Testis (tissue), 2 donors: ENCODE measurements at regions not wholly inside any gene's neighbourhood (a gene's known extent, or its start where the extent isn't known, plus 50 kb on each side); places are given as distances from the start of the nearest gene placed in this dataset.

Experiments
- DNase-seq: peaks from one replicate; pipeline ENCODE4 v3.0.0-alpha.2; 2019
- H3K27ac ChIP-seq, 2 donors: fragments of 200-600 bp; sonication (generic); one replicate each; pipeline ENCODE4 v1.5.1; 2019
- H3K27me3 ChIP-seq: fragments of 200-600 bp; sonication (generic); one replicate; pipeline ENCODE4 v1.5.1; 2019
- H3K36me3 ChIP-seq: fragments of 200-600 bp; sonication (generic); one replicate; pipeline ENCODE4 v1.5.1; 2017; ENCODE audit warnings: low read depth; ENCODE audit errors: missing control alignments
- H3K4me1 ChIP-seq: fragments of 200-600 bp; sonication (generic); one replicate; pipeline ENCODE4 v1.5.1; 2019
- H3K4me3 ChIP-seq, 2 donors: fragments of 200-600 bp; sonication (generic); one replicate each; pipeline ENCODE4 v1.5.1; 2017 to 2019
- H3K9me3 ChIP-seq: fragments of 200-600 bp; sonication (generic); one replicate; pipeline ENCODE4 v1.5.1; 2017
- POLR2A ChIP-seq: fragments of 450-650 bp; IDR thresholded peaks from one replicate; pipeline ENCODE4 v1.6.1; 2017; ENCODE audit warnings: antibody characterized with exemption, mild to moderate bottlenecking, moderate library complexity
- WGBS, 2 donors: methylation state at CpG; one replicate each; pipeline ENCODE4 v1.1.5; 2018; 5-methylcytosine and 5-hydroxymethylcytosine counted together
- intact Hi-C: fragments of 100-400 bp; cut with DNase I; formaldehyde crosslinking; loops from one replicate; pipeline ENCODE4 v1.15.1; 2023; ENCODE audit warnings: low total_unique reads
- TF ChIP-seq, protein P1 (sequence below), 3 experiments: fragments of 450-650 bp in 2 of 3; fragments of 200-600 bp in 1 of 3; sonication (generic) in 1 of 3; IDR thresholded peaks; one replicate each; pipeline ENCODE4 v1.5.1; 2016 to 2019; ENCODE audit warnings: antibody characterized with exemption in 3 of 3, mild to moderate bottlenecking in 2 of 3, moderate library complexity in 1 of 3

DNA sequence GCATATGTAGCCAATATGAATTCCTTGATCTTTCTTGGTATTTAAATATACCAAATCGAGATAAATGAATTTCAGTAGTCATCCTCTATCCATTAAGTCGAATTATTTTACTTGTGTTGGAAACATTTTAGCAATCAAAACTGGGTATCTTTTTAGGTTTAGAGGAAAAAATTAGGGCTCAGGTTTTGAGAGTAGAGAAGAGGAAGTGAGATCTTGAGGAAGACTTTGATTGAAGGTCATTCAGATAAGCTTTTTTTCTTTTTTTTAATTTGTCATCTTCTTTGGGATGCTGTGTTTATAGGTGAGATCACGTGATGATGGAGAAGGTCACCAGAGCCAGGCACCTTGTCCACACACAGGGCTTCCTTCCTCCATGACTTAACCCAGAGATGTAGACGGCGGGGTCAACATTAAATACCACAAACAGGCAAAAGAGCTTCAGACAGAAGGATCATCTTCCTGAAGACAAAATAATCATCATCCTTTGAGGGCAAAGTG, 750.1 kb downstream of the RNF144A start:
- H3K4me3 ChIP-seq: no peak overlapping the region
- no peak for DNase-seq
- no peaks in the 10 kb centered on the region for H3K27me3 ChIP-seq
- H3K27ac ChIP-seq: no peak overlapping the region
- intact Hi-C loops: no loop called here
- no peak for TF ChIP-seq POLR2A
- TF ChIP-seq, protein P1, sequence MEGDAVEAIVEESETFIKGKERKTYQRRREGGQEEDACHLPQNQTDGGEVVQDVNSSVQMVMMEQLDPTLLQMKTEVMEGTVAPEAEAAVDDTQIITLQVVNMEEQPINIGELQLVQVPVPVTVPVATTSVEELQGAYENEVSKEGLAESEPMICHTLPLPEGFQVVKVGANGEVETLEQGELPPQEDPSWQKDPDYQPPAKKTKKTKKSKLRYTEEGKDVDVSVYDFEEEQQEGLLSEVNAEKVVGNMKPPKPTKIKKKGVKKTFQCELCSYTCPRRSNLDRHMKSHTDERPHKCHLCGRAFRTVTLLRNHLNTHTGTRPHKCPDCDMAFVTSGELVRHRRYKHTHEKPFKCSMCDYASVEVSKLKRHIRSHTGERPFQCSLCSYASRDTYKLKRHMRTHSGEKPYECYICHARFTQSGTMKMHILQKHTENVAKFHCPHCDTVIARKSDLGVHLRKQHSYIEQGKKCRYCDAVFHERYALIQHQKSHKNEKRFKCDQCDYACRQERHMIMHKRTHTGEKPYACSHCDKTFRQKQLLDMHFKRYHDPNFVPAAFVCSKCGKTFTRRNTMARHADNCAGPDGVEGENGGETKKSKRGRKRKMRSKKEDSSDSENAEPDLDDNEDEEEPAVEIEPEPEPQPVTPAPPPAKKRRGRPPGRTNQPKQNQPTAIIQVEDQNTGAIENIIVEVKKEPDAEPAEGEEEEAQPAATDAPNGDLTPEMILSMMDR (IDR thresholded peaks at IDR 0.05): no peak
- 70 to 88% methylated on average over 5 of the region's 5 CpGs for WGBS, 2 donors
- H3K9me3 ChIP-seq: no peaks in the 10 kb centered on the region
- no peaks in the 10 kb centered on the region for H3K4me1 ChIP-seq
- no peaks in the 10 kb centered on the region for H3K36me3 ChIP-seq

- Histone ChIP-seq H3K9me3 (no peaks in the 10 kb centered on the region), H3K27ac (no peak overlapping the region), H3K4me1 (no peaks in the 10 kb centered on the region), H3K4me3 (no peak overlapping the region), H3K36me3 (no peaks in the 10 kb centered on the region), H3K27me3 (no peaks in the 10 kb centered on the region)
- DNase-seq: no peak
- 52 to 55% methylated on average over 11 of the region's 11 CpGs for WGBS, 2 donors
- TF ChIP-seq, protein P1 (IDR thresholded peaks at IDR 0.05): no peak
- no peak for TF ChIP-seq POLR2A
- intact Hi-C loops: no loop called here
Measured at GRCh38 chr2:7670905-7671641, 753.9 kb downstream of the RNF144A start.

DNA sequence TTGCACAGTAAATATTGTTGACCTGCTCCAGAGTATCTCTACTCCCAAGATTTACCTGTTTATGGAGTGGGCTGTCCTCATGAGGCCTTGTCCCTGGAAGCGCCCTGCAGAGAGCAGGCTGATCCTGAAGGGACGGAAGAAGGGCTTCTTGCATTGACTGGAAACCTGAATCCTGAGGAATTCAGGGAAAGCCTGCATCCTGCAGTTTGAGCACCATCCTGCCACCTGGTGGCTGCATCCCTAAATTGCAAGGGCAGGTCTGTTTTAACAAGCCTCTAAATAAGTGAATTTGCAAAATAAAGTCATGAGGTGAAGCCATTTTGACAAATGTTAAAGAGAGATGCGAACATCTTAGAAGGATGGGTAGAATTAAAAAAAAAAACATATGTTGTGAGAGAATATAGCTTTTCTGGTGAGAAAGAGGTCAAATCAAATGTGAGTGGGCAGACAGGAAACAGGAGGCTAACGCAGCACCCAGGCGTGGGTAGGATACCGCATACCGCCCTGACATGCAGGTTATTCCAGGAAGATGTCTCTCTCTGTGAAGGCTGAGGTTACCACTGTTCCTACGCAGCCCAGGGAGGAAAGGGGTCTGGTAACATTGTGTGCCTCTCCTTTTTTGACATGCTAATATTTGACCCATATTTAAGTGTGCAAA, 754.9 kb downstream of the RNF144A start:
- peak; percentile 78 for DNase-seq
- H3K4me3 ChIP-seq: no peak overlapping the region
- no peak overlapping the region for H3K27ac ChIP-seq
- WGBS, 2 donors: 70 to 83% methylated on average over 8 of the region's 8 CpGs
- TF ChIP-seq, protein P1 (IDR thresholded peaks at IDR 0.05): peak; percentile 12 to 65 (median 65)
- no peak for TF ChIP-seq POLR2A
- H3K36me3 ChIP-seq: no peaks in the 10 kb centered on the region
- no peaks in the 10 kb centered on the region for H3K9me3 ChIP-seq
- no peaks in the 10 kb centered on the region for H3K4me1 ChIP-seq
- H3K27me3 ChIP-seq: no peaks in the 10 kb centered on the region
- intact Hi-C loops: no loop called here

DNA sequence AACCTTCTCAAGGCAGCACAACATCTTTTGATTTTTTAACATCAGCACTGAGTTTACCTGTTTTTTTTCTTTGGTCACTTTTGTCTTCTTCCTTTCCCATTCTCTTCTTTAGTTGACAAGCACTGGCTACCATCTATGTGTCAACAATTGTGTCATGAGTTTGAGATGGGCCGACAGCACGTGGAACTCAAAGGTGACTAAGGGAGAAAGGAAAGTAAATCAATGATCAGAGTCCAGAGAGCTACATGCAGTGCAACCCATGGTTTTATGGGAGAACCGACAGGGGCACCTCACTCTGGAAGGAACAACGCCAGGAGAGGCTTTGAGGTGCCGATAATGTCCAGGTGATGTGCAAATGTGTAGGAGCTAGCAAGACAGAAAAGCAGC, 755.5 kb downstream of the RNF144A start:
- no peak for TF ChIP-seq POLR2A
- WGBS, 2 donors: 92 to 94% methylated on average over 5 of the region's 5 CpGs
- no peak for DNase-seq
- H3K27ac ChIP-seq: no peak overlapping the region
- no peak overlapping the region for H3K4me3 ChIP-seq
- H3K4me1 ChIP-seq: no peaks in the 10 kb centered on the region
- intact Hi-C loops: no loop called here
- no peaks in the 10 kb centered on the region for H3K36me3 ChIP-seq
- H3K27me3 ChIP-seq: no peaks in the 10 kb centered on the region
- no peaks in the 10 kb centered on the region for H3K9me3 ChIP-seq

GRCh38 chr2:7673101-7673500, 755.9 kb downstream of the RNF144A start:
- Histone ChIP-seq H3K27me3 (no peaks in the 10 kb centered on the region), H3K27ac (no peak overlapping the region), H3K4me3 (no peak overlapping the region), H3K4me1 (no peaks in the 10 kb centered on the region), H3K36me3 (no peaks in the 10 kb centered on the region), H3K9me3 (no peaks in the 10 kb centered on the region)
- DNase-seq: no peak
- WGBS, 2 donors: 82 to 91% methylated on average over 5 of the region's 5 CpGs
- intact Hi-C loops: no loop called here
- TF ChIP-seq POLR2A: no peak
- TF ChIP-seq, protein P1 (IDR thresholded peaks at IDR 0.05): no peak
